Right lobe of liver (tissue), 6 donors: ENCODE measurements at regions not wholly inside any gene's neighbourhood (a gene's known extent, or its start where the extent isn't known, plus 50 kb on each side); places are given as distances from the start of the nearest gene placed in this dataset.

Experiments
- ATAC-seq, 4 donors: fragments of 200-7000 bp; cut with Tn5 transposase; one replicate each; pipeline ENCODE4 v1.9.1; 2020; ENCODE audit warnings: mild to moderate bottlenecking in 4 of 4, moderate library complexity in 4 of 4
- DNase-seq, 3 donors: peaks; one replicate each; pipeline ENCODE4 v3.0.0-alpha.2; 2020
- H3K27ac ChIP-seq, 3 donors: fragments of 200-600 bp; one replicate each; pipeline ENCODE4 v1.8.0; 2022
- H3K27me3 ChIP-seq, 2 donors: fragments of 200-600 bp; one replicate each; pipeline ENCODE4 v1.8.0; 2022
- H3K36me3 ChIP-seq, 4 donors: fragments of 200-600 bp; sonication (generic) in 1 of 4; one replicate each; pipeline versions ENCODE4 v1.5.1 to v1.8.0; 2017 to 2022; ENCODE audit warnings: control low read depth in 1 of 4
- H3K4me1 ChIP-seq, 4 donors: fragments of 200-600 bp; sonication (generic) in 1 of 4; one replicate each; pipeline versions ENCODE4 v1.5.1 to v1.8.0; 2017 to 2022; ENCODE audit warnings: control low read depth in 1 of 4
- H3K4me3 ChIP-seq, 3 donors: fragments of 200-600 bp; one replicate each; pipeline ENCODE4 v1.8.0; 2022
- H3K9me3 ChIP-seq, 4 donors: fragments of 200-600 bp; sonication (generic) in 1 of 4; one replicate each; pipeline versions ENCODE4 v1.5.1 to v1.8.0; 2017 to 2022; ENCODE audit warnings: control low read depth in 1 of 4
- CTCF ChIP-seq, 4 donors: fragments of 200-600 bp in 3 of 4; fragments of 450-650 bp in 1 of 4; IDR thresholded peaks; one replicate each; pipeline versions ENCODE4 v1.5.1 to v1.8.0; 2016 to 2022; ENCODE audit warnings: antibody characterized with exemption in 4 of 4, mild to moderate bottlenecking in 2 of 4
- POLR2A ChIP-seq: fragments of 450-650 bp; IDR thresholded peaks from one replicate; pipeline ENCODE4 v1.6.1; 2017; ENCODE audit warnings: antibody characterized with exemption, mild to moderate bottlenecking
- WGBS: methylation state at CpG from one replicate; pipeline ENCODE4 v1.1.6; 2018; ENCODE audit warnings: low coverage, low lambda C conversion rate; ENCODE audit not compliant: insufficient coverage; ENCODE audit errors: missing lambda C conversion rate; 5-methylcytosine and 5-hydroxymethylcytosine counted together
- intact Hi-C, 2 donors: fragments of 100-400 bp; cut with DNase I; formaldehyde crosslinking; loops; one replicate each; pipeline versions ENCODE4 v1.11.2 to v1.14.1; 2022
- donor health status: DM: no; HTN: yes; CAD: no.
- donor health status: DM: no; HTN: no; CAD: no.
- donor health status: DM: no; HTN: no; CAD: no.
- donor health status: DM: no; HTN: yes; CAD: no.
- donor health status: DM: no; HTN: yes; CAD: no.

GRCh38 chr14:42370056-42370455 lies 763.4 kb downstream of the LRFN5 start:
- no peaks in the 10 kb centered on the region for H3K36me3 ChIP-seq
- WGBS, result 53% methylated on average over 1 of the region's 1 CpG
- no peak for TF ChIP-seq POLR2A
- no peak for TF ChIP-seq CTCF (IDR thresholded peaks at IDR 0.05)

GRCh38 chr14:42368234-42368633 lies 761.6 kb downstream of the LRFN5 start:
- Histone ChIP-seq H3K9me3 (no peaks in the 10 kb centered on the region), H3K27me3 (no peaks in the 10 kb centered on the region), H3K36me3 (no peaks in the 10 kb centered on the region), H3K4me1 (no peaks in the 10 kb centered on the region), H3K4me3 (no peak overlapping the region), H3K27ac (no peak overlapping the region)
- TF ChIP-seq CTCF (IDR thresholded peaks at IDR 0.05) (no peak), POLR2A (no peak)
- WGBS, result 50% methylated on average over 1 of the region's 1 CpG
- intact Hi-C loops, result no loop called here
- ATAC-seq (no peak), DNase-seq (no peak)

More at GRCh38 chr14:42370056-42370455, 763.4 kb downstream of the LRFN5 start:
- DNase-seq (no peak), ATAC-seq (no peak)
- Histone ChIP-seq H3K4me3 (no peak overlapping the region), H3K27me3 (no peaks in the 10 kb centered on the region), H3K27ac (no peak overlapping the region), H3K9me3 (no peaks in the 10 kb centered on the region), H3K4me1 (no peaks in the 10 kb centered on the region)
- intact Hi-C loops, result no loop called here

- no peak for ATAC-seq
- WGBS, result 27% methylated on average over 2 of the region's 2 CpGs
Measured at GRCh38 chr14:42353315-42353714, 746.6 kb downstream of the LRFN5 start.

GRCh38 chr14:42335918-42336317 lies 729.2 kb downstream of the LRFN5 start:
- ATAC-seq (no peak), DNase-seq (no peak)
- H3K4me3 ChIP-seq, result no peak overlapping the region
- H3K36me3 ChIP-seq, result no peaks in the 10 kb centered on the region
- intact Hi-C loops, result no loop called here
- TF ChIP-seq POLR2A (no peak), CTCF (IDR thresholded peaks at IDR 0.05) (no peak)
- H3K9me3 ChIP-seq, result no peaks in the 10 kb centered on the region
- WGBS, result 27% methylated on average over 1 of the region's 1 CpG
- no peak overlapping the region for H3K27ac ChIP-seq
- H3K27me3 ChIP-seq, result no peaks in the 10 kb centered on the region
- no peaks in the 10 kb centered on the region for H3K4me1 ChIP-seq

More at GRCh38 chr14:42353315-42353714, 746.6 kb downstream of the LRFN5 start:
- Histone ChIP-seq H3K36me3 (no peaks in the 10 kb centered on the region), H3K4me3 (no peak overlapping the region), H3K27ac (no peak overlapping the region), H3K9me3 (no peaks in the 10 kb centered on the region), H3K4me1 (no peaks in the 10 kb centered on the region), H3K27me3 (no peaks in the 10 kb centered on the region)
- intact Hi-C loops, result no loop called here
- TF ChIP-seq POLR2A (no peak), CTCF (IDR thresholded peaks at IDR 0.05) (no peak)
- DNase-seq, result no peak

GRCh38 chr14:42334931-42335330 lies 728.3 kb downstream of the LRFN5 start:
- Histone ChIP-seq H3K4me1 (no peaks in the 10 kb centered on the region), H3K27me3 (no peaks in the 10 kb centered on the region), H3K36me3 (no peaks in the 10 kb centered on the region), H3K4me3 (no peak overlapping the region), H3K9me3 (no peaks in the 10 kb centered on the region), H3K27ac (no peak overlapping the region)
- intact Hi-C loops, result no loop called here
- TF ChIP-seq POLR2A (no peak), CTCF (IDR thresholded peaks at IDR 0.05) (no peak)
- ATAC-seq (no peak), DNase-seq (no peak)
- WGBS, result 56% methylated on average over 2 of the region's 2 CpGs
